ENCODE measurements at regions not wholly inside any gene's neighbourhood (a gene's known extent, or its start where the extent isn't known, plus 50 kb on each side); places are given as distances from the start of the nearest gene placed in this dataset.

- DNase-seq (ENCODE audit: low read depth in 2 of 2), result no peak
Observed at GRCh38 chr1:213724640-213725536, 262.9 kb upstream of the PROX1 start.

GRCh38 chr1:213727853-213728592 lies 259.8 kb upstream of the PROX1 start:
- no peak for DNase-seq (ENCODE audit: low read depth in 2 of 2)

GRCh38 chr1:213728593-213729536 lies 258.9 kb upstream of the PROX1 start:
- DNase-seq (ENCODE audit: low read depth in 2 of 2), result no peak

GRCh38 chr1:213733705-213734104 lies 254.1 kb upstream of the PROX1 start:
- no peak for DNase-seq (ENCODE audit: low read depth in 2 of 2)

GRCh38 chr1:213737398-213738035 lies 250.3 kb upstream of the PROX1 start:
- DNase-seq (ENCODE audit: low read depth in 2 of 2), result no peak

GRCh38 chr1:213738658-213739057 lies 249.1 kb upstream of the PROX1 start:
- no peak for DNase-seq (ENCODE audit: low read depth in 2 of 2)

GRCh38 chr1:213742992-213743391 lies 244.8 kb upstream of the PROX1 start:
- DNase-seq (ENCODE audit: low read depth in 2 of 2), result no peak

GRCh38 chr1:213744780-213745179 lies 243.0 kb upstream of the PROX1 start:
- DNase-seq (ENCODE audit: low read depth in 2 of 2), result no peak

- no peak for DNase-seq (ENCODE audit: low read depth in 2 of 2)
Observed at GRCh38 chr1:213745451-213745850, 242.3 kb upstream of the PROX1 start.

- no peak for DNase-seq (ENCODE audit: low read depth in 2 of 2)
Observed at GRCh38 chr1:213749558-213749957, 238.2 kb upstream of the PROX1 start.

- no peak for DNase-seq (ENCODE audit: low read depth in 2 of 2)
Observed at GRCh38 chr1:213750231-213751063, 237.3 kb upstream of the PROX1 start.

GRCh38 chr1:213751064-213751397 lies 236.7 kb upstream of the PROX1 start:
- DNase-seq (ENCODE audit: low read depth in 2 of 2), result no peak

- no peak for DNase-seq (ENCODE audit: low read depth in 2 of 2)
Observed at GRCh38 chr1:213759359-213760181, 228.2 kb upstream of the PROX1 start.

- peak; percentile 11 to 42 for DNase-seq (ENCODE audit: low read depth in 2 of 2)
Observed at GRCh38 chr1:213761845-213762407, 225.8 kb upstream of the PROX1 start.

GRCh38 chr1:213767683-213768082 lies 220.1 kb upstream of the PROX1 start:
- DNase-seq (ENCODE audit: low read depth in 2 of 2), result no peak

GRCh38 chr1:213772128-213773063 lies 215.4 kb upstream of the PROX1 start:
- no peak for DNase-seq (ENCODE audit: low read depth in 2 of 2)

- no peak for DNase-seq (ENCODE audit: low read depth in 2 of 2)
Observed at GRCh38 chr1:213773975-213774374, 213.8 kb upstream of the PROX1 start.

GRCh38 chr1:213776969-213777368 lies 210.8 kb upstream of the PROX1 start:
- no peak for DNase-seq (ENCODE audit: low read depth in 2 of 2)
